NCI-H2196 treated with DMSO at 0.1 percent for 48 hours (cell line): ENCODE measurements at regions not wholly inside any gene's neighbourhood (a gene's known extent, or its start where the extent isn't known, plus 50 kb on each side); places are given as distances from the start of the nearest gene placed in this dataset.

ENCODE experiments used
- DNase-seq: peaks from one replicate; lab custom pipeline; 2025; ENCODE audit not compliant: unreplicated experiment; lab: John Stamatoyannopoulos, UW

DNA sequence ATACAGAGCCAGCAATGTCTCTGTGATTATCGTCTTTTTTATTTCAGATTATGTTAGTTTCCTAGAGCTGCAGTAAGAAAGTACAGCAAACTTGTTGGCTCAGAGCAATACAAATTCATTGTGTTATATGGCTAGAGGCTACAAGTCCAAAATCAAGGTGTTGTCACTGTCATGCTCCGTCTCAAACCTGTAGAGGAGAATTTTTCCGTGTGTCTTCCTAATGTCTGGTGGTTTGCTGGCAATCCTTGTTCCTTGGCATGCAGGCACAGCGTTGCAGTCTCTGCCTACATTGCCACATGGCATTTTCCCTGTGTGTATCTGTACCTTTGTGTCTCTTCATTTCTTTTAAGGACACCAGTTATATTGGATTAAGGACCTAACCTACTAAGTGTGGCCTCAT is 244.4 kb downstream of the LRRIQ3 start:
- DNase-seq, result no peak

DNA sequence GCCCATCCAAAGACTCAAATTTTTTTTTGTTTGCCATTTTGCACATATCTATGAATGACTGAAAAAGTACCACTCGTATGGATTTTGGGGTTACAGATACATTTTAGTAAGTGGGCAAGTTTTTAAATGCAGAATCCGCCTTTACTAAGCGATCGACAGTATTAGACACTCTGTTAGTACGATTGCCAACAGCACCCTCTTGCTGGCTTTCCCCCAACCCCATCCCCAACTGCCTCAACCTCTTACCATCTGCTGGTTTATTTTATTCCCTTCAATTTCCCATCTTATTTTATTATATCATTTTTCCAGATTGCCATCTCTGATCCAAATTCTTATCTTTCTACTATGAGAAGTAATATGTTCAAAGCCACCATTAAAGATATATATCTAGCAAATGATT is 244.8 kb downstream of the LRRIQ3 start:
- DNase-seq, result no peak

DNA sequence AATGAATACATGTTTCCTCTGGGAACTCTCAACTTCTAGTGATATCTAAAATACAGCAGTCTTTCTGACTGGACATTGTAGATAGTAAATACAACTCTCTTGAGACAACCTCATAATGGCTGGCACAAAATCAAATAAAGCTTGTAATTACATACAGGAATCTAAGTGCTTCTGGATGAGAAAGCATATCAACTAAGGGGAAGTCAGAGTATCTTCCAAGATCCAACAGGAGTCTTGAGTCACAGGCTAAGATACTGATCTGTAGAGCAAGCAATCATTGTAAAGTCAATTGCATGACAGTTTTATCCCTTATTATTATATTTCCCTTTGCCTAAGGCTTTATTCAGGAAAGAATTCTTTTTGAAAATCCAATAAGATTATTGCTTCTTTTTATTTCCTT is 249.9 kb downstream of the LRRIQ3 start:
- DNase-seq, result no peak

DNA sequence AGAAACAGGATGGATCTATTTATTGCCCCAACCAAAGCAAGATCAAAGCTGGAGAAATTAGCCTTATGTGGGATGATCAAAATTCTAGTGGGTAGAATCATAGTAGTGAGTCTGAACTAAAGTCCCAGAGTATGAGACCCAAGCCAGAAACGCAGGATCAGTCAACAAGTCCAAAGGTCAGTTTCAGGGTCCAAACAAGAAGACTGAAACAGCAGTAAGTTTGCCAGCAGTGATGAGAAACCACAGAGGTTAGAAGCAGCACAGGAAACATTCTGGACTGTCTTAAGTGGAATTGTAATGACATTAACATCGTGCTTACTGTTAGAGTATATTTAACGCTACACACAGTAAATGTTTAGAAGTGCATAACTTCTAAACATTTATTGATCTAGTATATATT is 251.0 kb downstream of the LRRIQ3 start:
- DNase-seq, result no peak

DNA sequence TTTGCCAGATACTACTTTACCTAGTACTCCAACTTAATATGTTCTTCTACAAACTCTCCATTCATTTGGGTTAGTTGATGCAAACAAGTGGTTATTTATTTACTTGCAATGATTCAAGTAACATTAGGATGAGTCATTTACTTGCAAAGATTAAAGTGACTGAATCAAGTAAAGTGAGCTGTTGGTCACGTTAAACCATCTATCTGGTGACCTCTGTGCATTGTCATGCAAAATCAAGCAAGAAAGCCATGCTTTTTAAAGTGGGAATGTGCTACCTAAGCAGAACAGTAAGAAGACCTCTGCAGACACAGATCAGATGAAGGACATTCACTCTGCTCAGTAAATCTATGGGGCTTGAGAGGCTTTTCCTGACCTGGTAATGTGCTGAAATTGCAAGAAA is 254.7 kb downstream of the LRRIQ3 start:
- DNase-seq, result no peak

DNA sequence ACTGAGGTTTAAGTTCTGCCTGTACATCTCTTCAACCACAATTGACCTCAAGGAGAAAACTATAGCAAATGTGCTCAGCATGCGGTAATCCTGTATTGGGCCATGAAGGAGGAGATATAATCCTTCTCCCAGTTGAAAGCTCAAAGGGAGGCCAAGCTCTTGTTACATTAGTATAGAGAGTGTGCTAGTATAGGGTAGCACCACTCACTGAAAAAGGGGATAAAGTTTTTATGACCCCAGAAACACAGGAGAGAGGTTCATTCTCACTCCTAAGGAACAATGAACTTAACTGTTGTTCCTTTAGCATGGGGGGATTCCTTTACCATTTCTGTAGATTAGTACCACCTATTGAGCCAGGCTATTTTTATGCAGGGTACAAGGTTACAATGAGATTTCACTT is 267.7 kb downstream of the LRRIQ3 start:
- DNase-seq, result no peak

DNA sequence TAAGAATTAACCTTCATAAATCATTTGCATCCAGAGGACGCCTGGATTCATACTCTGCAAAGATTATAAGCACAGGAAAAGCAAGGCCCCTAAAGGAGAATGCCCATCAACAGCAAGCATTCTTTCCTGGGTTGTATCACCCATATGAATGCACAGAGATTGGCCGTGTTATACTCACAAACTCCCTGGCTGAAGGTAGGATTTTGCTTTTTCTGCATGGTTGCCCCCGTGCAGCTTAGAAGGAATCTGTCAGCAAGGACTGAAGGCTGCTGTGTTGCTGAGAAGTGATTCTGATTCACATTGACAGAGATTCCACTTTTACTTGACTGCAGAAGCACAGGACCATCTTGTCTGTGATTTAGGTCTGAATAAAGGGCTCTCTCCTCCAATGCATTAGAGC is 283.0 kb downstream of the LRRIQ3 start:
- DNase-seq, result no peak

DNA sequence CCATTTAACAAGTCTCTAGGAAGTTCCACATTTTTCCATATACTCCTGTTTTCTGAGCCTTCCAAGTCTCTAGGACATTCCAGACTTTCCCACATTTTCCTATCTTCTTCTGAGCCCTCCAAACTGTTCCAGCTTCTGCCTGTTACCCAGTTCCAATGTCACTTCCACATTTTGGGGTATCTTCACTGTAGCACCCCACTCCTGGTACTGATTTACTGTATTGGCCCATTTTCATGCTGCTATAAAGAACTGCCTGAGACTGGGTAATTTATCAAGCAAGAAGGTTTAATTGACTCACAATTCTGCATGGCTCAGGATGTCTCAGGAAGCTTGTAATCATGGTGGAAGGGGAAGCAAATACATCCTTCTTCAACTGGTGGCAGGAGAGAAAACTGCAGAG is 285.0 kb downstream of the LRRIQ3 start:
- no peak for DNase-seq

DNA sequence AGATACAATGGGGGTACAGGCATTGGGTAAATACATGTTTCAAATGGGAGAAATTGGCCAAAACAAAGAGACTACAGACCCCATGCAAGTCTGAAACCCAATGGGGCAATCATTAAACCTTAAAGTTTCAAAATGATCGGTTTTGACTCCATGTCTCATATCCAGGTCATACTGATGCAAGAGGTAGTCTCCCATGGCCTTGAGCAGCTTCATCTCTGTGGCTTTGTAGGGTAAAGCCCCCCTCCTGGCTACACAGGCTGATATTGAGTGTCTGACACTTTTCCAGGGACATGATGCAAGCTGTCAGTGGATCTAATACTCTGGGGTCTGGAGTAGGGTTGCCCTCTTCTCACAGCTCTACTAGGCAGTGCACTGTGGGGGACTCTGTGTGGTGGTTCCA is 286.1 kb downstream of the LRRIQ3 start:
- DNase-seq, result no peak

DNA sequence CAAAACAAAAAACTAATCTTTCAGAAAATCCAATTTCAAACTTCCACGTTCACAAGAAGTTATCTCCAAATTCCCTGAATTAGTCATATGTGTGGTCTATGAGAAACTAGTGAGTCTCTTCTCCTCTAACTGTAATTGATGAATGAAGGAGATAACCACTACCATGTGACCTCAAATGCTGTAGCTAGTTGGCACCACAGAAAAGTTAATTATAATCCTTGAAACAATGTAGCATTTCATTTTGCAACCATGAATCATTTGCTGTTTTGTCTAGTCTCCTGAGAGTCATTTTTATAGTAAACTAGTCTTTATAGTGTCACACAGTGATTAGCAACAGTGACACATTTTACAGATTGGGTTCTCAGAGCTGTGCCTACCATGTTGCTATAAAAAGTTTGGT is 287.5 kb downstream of the LRRIQ3 start:
- DNase-seq, result no peak

DNA sequence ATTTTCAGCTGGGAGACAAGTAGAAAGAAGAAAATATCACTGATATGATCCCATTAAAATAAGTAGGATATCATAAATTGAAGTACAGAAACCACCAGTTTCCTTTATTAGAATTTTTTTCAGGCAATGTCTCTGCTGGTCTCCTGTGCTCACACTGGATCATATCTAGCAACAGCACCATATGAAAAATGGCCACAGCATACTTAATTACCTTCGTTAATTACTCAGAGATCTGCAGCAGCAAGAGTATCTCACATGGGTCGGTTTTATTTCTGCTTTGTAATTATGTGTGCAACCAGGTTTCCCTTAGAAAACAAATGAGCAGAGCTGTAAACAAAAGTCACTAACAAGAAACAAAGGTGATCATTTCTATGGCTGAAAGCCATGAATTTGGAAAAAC is 287.9 kb downstream of the LRRIQ3 start:
- no peak for DNase-seq

DNA sequence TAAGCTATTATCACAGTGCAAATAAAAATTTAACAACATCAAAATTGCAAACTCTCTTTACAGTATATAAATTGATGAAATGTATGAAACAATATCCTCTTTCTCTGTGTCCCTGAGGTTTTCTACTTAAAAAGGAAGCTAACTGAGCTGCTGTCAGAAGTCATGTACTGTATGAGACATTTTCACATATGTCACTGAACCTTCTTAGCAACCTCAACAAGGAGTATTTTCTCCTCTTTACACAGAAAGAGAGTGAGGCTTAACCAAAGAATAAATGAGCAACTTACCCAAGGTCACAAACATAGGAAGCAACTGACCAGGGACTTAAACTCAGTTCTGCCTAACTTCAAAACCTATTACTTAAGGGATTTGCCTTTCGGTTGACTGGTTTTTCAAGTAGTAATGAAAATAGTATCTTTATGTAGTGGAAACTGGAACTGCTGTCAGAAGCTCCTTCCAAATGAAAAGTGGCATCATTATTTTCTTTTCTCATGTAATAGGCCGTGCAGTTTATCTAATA is 288.9 kb downstream of the LRRIQ3 start:
- no peak for DNase-seq

DNA sequence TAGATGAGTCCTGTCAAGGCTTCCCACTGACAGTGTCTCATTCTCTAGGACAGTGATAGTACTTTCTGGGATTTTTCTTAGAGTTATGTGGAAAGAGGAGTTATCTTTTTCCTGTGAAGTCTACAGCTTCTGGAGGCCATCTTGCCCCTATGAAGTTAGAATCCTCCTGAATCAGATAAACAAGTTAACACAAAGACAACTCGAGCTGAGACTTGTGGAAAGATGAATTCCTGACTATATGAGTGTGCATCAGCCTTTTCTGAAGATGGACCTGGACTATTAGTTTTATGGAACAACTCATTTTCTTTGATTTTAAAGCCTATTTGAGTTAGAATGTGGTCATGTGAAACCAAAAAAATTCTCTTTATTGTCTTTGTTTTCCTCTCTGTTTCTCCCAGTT is 290.9 kb downstream of the LRRIQ3 start:
- DNase-seq, result no peak

DNA sequence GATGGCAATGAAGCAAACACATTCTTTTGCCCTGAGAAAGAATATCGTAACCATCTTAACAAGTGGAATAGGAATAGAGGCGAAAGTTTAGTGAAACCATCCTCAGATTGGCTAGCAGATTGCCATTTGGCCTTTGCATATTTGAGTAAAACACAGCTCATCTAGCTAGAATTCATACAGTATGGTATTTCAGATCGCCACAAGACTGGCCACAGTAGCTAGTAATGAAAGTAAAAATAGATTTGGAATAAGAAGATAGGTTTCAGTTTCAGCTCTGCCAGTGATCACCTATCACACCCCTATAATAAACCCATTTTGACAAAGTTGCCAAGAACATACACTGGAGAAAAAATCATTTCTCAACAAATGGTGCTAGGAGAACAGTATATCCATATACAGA is 294.9 kb downstream of the LRRIQ3 start:
- DNase-seq, result no peak

DNA sequence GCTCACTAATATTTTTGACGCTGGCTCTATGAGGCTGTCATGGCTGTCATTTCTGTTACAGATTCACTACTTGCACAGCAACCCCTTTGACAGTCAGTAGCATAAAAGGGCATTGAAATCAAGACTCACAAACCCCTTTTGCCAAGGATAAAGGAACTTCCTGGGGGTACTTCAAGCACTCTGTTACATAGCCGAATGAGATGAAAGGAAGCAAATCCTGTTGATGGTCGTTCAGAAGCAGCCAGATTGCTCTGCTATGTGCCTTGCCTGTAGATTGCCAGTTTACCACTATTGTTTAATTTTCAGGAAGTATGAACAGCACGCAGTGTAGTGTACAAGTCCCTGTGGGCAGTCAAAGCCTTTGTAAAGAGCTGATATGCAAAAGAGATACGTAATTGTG is 296.2 kb downstream of the LRRIQ3 start:
- no peak for DNase-seq

DNA sequence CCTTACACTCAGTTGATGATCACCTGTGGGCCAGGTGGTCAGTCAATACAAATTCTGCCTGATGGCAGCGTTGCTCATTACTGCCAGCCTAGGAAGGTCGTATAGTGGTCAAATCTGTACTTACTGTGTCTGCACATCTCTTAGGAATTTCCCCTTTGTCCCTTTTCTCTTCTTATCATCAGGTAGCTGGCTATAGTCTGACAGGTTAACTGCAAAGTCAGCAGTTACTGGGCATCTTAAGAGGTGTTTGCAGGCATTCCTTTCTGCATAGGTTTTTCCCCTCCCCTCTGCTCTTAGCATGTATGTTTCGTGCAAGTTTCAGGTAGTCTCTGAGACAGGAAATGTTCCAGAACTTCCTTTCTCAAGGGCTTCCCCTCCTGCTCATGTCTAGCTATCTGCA is 298.7 kb downstream of the LRRIQ3 start:
- DNase-seq, result no peak

DNA sequence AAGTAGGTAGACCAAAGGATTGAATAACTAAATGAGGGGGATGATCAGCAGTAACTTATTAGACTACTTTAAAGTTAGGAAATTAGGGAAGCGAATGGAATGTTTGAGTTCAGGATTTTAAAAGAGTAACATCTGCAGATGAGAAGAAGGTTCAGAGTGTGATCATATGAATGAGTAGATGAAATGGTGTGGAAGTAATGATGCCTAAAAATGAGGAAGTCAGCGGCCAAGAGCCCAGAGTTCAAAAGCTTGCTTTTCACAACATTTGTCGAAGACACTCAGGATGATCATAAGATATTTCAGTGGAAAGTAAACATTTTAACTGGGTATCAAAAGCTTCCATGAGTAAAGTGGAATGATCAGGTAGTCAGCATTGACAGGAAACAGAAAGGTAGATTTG is 299.4 kb downstream of the LRRIQ3 start:
- DNase-seq, result no peak

DNA sequence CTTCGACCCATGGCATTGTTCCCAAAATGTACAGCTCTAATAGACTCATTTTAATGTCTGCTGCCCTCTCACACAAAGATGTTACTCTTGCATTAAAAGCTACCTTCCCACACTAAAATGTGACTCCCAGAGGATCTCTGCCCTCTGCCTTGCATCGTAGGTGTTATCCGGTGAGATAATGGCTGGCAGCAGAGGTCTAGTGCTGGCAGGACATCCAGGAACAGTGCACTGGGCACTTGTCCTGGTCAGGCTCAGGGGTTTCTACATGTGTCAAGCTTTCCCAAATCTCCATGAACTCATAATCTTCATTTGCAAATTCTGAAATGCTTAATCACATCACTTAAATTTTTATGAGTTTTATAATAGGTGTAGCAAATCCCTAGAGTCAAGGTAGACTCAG is 310.6 kb downstream of the LRRIQ3 start:
- no peak for DNase-seq

DNA sequence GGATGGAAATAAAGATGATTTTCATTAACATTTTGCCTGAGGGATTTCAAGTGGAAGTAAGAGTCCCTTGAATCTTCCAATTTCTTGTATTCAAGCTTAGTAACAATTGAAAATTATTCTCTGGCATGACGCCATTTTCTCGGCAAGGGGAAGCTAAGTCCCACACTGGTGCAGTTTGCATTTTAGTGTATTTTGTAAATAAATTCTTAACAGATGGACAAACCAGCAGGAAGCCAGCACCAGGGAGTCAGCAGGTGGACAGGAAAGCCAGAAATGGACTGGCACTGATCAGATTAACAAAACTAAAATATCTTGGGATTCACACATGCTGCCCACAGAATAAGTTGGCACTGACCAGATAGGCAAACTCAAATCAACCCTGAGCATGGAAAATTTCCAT is 311.3 kb downstream of the LRRIQ3 start:
- no peak for DNase-seq

DNA sequence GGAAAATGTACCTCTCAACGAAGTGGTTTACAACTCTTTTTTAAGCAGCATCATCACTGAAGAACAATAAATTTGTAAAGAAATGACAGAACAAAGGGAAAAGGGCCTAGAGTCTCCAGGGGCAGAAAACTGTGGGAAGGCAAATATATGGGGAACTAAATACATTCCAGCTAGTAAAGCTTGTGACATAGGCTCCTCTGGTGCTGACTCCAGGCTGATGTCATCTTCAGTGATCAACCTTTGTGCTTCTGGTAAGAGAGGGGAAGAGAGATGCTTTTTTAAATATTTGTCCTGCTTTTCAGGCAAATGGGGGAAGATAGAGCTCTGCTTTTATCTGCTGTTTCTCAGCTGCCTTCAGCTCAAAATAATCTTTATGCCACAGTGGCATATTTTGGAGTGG is 323.2 kb downstream of the LRRIQ3 start:
- DNase-seq, result no peak

DNA sequence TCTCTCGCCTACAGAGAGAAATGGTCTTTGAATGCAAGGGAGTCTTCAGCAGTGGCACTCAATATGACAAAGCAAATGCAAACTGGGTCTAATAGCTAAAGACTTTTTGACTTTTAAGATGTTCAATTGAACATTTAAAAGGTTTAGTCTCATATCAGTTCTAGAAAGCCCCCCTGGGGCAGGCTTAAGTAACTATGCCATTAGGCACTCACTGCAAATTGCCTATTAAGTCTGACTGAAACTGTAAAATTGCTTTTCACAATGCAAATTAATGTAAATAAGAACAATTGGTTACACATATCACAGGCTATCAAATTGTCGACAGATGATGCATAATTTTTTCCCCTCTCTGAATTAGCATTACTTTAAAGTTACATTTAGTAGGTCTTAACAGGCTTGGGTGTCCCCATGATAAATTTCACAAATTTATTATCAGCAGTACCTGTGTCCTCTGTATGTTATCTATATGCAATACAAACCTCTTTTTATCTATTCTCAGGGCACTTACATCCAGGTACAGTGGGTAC is 329.1 kb downstream of the LRRIQ3 start:
- no peak for DNase-seq

DNA sequence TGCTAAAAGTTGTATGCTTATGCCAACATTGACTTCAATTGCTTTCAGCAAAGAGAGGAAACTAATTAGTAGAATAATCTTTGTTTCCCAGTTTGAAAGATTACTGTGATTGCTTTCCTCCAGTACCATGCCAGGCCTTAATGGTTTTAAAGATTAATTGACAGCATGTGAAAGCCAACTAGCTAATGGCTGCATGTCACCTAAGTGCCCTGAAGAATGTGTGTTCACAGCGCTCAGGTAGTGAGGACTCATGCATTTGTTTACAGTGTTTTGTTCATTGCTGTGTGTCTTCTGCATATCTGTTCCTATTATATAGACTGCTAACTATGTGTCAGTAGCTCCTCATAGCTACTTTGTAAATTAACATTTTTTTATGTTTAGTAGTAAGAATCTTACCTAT is 335.6 kb downstream of the LRRIQ3 start:
- no peak for DNase-seq

DNA sequence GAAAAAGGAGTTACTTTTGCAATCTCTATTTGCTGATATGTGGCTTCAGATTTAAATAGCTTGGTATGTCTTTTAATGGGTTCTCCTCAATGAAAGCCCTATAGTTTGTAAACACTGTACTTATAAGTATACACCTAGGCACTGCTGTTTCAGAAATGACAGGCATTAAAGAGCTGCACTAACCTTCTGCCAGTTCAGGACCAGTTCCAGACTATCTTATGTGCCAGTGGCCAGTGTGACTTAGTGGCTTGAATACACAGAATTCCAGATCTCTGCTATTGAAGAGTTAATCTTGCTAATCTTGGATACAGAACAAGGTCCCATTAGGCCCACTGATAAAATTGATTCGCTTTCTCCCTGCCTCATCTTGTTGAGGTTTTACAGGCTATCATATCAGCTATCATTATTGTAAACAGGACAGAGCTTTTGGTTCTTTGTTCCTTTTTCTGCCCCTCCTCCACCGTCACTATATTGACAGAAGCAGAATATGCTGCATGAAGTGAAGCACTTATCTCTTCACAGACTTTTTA is 337.5 kb downstream of the LRRIQ3 start:
- no peak for DNase-seq

DNA sequence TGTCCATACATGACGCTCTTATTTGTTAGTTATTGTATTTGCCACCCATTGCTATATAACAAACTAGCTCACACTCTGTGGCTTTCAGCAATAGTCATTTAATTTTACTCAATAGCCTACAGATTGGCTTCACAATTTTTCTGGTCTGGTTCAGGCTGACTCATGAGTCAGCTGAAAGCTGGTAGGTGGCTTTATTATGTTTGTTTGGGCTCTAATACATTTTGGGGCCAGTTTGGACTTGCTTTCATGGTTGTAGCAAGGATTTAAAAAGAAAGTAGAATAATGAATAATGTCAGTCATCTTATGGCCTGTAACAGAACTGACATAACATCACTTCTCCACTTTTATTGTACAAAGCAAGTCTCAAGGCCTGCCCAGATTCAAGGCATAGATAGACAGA is 338.7 kb downstream of the LRRIQ3 start:
- no peak for DNase-seq
